NB4 (cell line): ENCODE measurements at regions not wholly inside any gene's neighbourhood (a gene's known extent, or its start where the extent isn't known, plus 50 kb on each side); places are given as distances from the start of the nearest gene placed in this dataset.

Experiments
- MYC ChIP-seq: IDR thresholded peaks from 2 replicates; pipeline ENCODE4 v1.6.1; 2011; ENCODE audit warnings: low read depth, low read length
- POLR2A ChIP-seq: IDR thresholded peaks from 2 replicates; pipeline ENCODE4 v1.6.1; 2011; ENCODE audit warnings: mild to moderate bottlenecking; ENCODE audit not compliant: insufficient read length; ENCODE audit errors: extremely low read depth
- TF ChIP-seq, protein P1 (sequence below): IDR thresholded peaks from one replicate; pipeline ENCODE4 v1.5.1; 2012; ENCODE audit warnings: low read depth, low read length

- TF ChIP-seq, protein P1, sequence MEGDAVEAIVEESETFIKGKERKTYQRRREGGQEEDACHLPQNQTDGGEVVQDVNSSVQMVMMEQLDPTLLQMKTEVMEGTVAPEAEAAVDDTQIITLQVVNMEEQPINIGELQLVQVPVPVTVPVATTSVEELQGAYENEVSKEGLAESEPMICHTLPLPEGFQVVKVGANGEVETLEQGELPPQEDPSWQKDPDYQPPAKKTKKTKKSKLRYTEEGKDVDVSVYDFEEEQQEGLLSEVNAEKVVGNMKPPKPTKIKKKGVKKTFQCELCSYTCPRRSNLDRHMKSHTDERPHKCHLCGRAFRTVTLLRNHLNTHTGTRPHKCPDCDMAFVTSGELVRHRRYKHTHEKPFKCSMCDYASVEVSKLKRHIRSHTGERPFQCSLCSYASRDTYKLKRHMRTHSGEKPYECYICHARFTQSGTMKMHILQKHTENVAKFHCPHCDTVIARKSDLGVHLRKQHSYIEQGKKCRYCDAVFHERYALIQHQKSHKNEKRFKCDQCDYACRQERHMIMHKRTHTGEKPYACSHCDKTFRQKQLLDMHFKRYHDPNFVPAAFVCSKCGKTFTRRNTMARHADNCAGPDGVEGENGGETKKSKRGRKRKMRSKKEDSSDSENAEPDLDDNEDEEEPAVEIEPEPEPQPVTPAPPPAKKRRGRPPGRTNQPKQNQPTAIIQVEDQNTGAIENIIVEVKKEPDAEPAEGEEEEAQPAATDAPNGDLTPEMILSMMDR: no peak
- TF ChIP-seq POLR2A (no peak), MYC (no peak)
Observed at GRCh38 chr2:142536966-142537365, 340.5 kb upstream of the KYNU start.
